ENCODE measurements at regions not wholly inside any gene's neighbourhood (a gene's known extent, or its start where the extent isn't known, plus 50 kb on each side); places are given as distances from the start of the nearest gene placed in this dataset.

DNA sequence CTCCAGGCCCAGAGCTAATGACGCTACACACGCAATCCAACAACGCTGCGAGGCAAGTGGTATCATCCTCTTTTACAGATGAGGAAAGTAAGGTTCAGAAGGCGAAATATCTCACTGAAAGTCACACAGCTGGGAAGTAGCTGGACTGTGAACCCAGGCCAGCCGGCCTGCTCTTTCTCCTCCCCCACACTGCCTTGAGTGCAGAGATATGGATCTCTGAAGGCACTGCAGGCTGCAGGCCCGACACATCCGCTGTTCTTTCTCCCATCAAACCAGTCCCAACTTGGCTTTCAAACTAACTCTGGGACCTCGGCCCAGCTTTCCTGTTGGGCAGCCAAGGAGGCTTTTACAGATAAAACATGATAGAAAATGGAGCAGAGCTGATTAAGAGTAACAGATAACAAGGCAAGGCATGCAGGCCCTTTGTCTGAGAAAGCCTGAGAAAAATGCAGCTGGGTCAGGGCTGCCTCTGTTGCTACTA lies 64.0 kb upstream of the PTPRJ start:
- peak overlapping the region in 1 of 2 donors; percentile 60 for H3K27ac ChIP-seq

GRCh38 chr11:47915783-47916182 lies 64.6 kb upstream of the PTPRJ start:
- Histone ChIP-seq H3K27ac (peak overlapping the region in 1 of 2 donors; percentile 60), H3K4me3 (no peak overlapping the region)
- TF ChIP-seq, protein P1, sequence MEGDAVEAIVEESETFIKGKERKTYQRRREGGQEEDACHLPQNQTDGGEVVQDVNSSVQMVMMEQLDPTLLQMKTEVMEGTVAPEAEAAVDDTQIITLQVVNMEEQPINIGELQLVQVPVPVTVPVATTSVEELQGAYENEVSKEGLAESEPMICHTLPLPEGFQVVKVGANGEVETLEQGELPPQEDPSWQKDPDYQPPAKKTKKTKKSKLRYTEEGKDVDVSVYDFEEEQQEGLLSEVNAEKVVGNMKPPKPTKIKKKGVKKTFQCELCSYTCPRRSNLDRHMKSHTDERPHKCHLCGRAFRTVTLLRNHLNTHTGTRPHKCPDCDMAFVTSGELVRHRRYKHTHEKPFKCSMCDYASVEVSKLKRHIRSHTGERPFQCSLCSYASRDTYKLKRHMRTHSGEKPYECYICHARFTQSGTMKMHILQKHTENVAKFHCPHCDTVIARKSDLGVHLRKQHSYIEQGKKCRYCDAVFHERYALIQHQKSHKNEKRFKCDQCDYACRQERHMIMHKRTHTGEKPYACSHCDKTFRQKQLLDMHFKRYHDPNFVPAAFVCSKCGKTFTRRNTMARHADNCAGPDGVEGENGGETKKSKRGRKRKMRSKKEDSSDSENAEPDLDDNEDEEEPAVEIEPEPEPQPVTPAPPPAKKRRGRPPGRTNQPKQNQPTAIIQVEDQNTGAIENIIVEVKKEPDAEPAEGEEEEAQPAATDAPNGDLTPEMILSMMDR (IDR thresholded peaks at IDR 0.05) = no peak
- no peak for DNase-seq (ENCODE audit: low spot score)

More for the DNA sequence above, 64.0 kb upstream of the PTPRJ start:
- no peak for DNase-seq (ENCODE audit: low spot score)
- TF ChIP-seq, protein P1 (IDR thresholded peaks at IDR 0.05) = no peak
- no peak overlapping the region for H3K4me3 ChIP-seq

DNA sequence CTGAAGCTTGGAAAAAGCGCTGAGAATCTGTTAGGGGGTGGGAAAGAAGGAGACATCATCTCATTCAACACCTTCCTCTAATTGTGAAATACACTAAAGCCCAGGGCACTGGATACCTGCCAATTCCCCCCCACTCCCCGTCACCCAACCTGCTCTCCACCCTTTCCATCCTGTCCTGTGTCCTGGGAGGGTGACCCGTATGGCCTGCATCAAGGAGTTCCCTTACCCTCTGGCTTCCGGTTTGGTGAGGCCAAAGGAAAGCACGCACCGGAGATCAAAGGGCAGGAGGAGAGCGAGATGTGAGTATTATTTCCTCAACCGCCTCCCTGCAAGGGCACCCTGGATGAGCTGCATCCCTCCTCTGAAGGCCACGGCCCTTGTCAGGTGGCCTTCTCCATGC lies 65.0 kb upstream of the PTPRJ start:
- no peak overlapping the region for H3K4me3 ChIP-seq
- no peak for DNase-seq (ENCODE audit: low spot score)
- TF ChIP-seq, protein P1 (IDR thresholded peaks at IDR 0.05) = no peak
- H3K27ac ChIP-seq = no peak overlapping the region

DNA sequence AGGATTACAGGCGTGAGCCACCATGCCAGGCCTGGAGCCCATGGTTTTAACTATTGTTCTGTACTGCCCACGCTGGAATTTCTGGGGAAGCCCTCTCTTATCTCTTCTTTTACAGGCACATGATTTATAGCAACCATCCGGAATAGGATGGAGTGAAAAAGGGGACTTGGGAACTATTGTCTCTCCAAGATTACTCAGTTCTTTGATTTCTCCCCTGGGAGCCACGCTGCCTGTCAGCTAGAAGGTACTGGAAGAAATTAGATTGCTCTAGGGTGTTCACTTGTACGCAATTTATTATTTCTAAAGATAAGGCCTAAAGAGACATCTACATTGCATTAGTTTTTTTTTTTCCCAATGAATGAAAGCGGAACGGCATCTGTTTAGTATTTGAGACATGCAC lies 65.6 kb upstream of the PTPRJ start:
- Histone ChIP-seq H3K4me3 (no peak overlapping the region), H3K27ac (no peak overlapping the region)
- no peak for DNase-seq (ENCODE audit: low spot score)
- TF ChIP-seq, protein P1 (IDR thresholded peaks at IDR 0.05) = no peak

DNA sequence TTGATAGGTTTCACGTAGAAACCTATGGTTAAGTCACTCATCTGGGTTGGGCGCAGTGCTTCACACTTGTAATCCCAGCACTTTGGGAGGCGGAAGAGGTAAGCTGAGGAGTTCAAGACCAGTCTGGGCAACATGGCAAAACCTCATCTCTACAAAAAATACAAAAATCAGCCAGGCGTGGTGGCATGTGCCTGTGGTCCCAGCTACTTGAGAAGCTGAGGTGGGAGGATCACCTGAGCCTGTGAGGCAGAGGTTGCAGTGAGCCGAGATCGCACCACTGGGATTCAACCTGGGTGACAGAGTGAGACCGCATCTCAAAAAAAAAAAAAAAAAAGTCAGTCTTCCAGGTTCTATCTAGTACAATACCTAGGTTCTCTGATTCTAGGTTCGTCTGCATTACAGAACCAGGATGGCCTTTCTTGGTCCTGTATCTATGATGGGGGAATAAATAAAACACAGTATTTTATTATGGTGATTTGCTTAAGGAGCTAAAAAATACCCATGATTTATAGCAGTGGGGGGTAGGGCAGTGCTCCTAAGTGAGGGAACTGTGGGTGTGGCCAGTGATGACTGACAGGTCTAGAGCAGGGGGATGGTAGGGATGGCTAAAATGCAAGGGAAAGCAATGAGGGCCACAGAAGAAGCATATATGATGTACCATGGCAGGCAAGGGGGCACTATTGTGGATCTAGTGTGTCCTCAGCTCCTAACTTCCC lies 65.5 kb upstream of the NUP160 start:
- H3K4me3 ChIP-seq = no peak overlapping the region
- no peak for DNase-seq (ENCODE audit: low spot score)
- TF ChIP-seq, protein P1 (IDR thresholded peaks at IDR 0.05) = no peak
- no peak overlapping the region for H3K27ac ChIP-seq

- Histone ChIP-seq H3K4me3 (no peak overlapping the region), H3K27ac (no peak overlapping the region)
- no peak for DNase-seq (ENCODE audit: low spot score)
- TF ChIP-seq, protein P1 (IDR thresholded peaks at IDR 0.05) = no peak
Measured at GRCh38 chr11:47912843-47913437, 64.8 kb upstream of the NUP160 start.

- TF ChIP-seq, protein P1 (IDR thresholded peaks at IDR 0.05) = no peak
- DNase-seq (ENCODE audit: low spot score) = no peak
- Histone ChIP-seq H3K4me3 (no peak overlapping the region), H3K27ac (no peak overlapping the region)
Measured at GRCh38 chr11:47911149-47911548, 63.0 kb upstream of the NUP160 start.
